HG03460 (cell line): ENCODE measurements at regions not wholly inside any gene's neighbourhood (a gene's known extent, or its start where the extent isn't known, plus 50 kb on each side); places are given as distances from the start of the nearest gene placed in this dataset.

Experiments used
- ATAC-seq: cut with Tn5 transposase; IDR thresholded peaks from one replicate; pipeline ENCODE4 v1.9.1; 2021; ENCODE audit not compliant: unreplicated experiment

- no peak for ATAC-seq
Observed at GRCh38 chr4:28709891-28710290, 1849.2 kb downstream of the STIM2 start.

GRCh38 chr4:28723371-28723770 lies 1862.7 kb downstream of the STIM2 start:
- no peak for ATAC-seq

GRCh38 chr4:28724239-28724638 lies 1863.6 kb downstream of the STIM2 start:
- no peak for ATAC-seq

- ATAC-seq = no peak
Observed at GRCh38 chr4:28730304-28730703, 1869.7 kb downstream of the STIM2 start.

- no peak for ATAC-seq
Observed at GRCh38 chr4:28744066-28744465, 1883.4 kb downstream of the STIM2 start.

GRCh38 chr4:28754376-28754775 lies 1893.7 kb downstream of the STIM2 start:
- no peak for ATAC-seq

GRCh38 chr4:28755081-28755480 lies 1894.4 kb downstream of the STIM2 start:
- ATAC-seq = no peak

GRCh38 chr4:28759064-28759463 lies 1898.4 kb downstream of the STIM2 start:
- no peak for ATAC-seq

- no peak for ATAC-seq
Observed at GRCh38 chr4:28760003-28760402, 1899.4 kb downstream of the STIM2 start.

GRCh38 chr4:28772066-28772465 lies 1911.4 kb downstream of the STIM2 start:
- ATAC-seq = no peak

- ATAC-seq = no peak
Observed at GRCh38 chr4:28772788-28773187, 1912.1 kb downstream of the STIM2 start.

- no peak for ATAC-seq
Observed at GRCh38 chr4:28774344-28774743, 1913.7 kb downstream of the STIM2 start.

- no peak for ATAC-seq
Observed at GRCh38 chr4:28776004-28776403, 1915.4 kb downstream of the STIM2 start.

- ATAC-seq = no peak
Observed at GRCh38 chr4:28784188-28784587, 1923.5 kb downstream of the STIM2 start.

- no peak for ATAC-seq
Observed at GRCh38 chr4:28787947-28788346, 1927.3 kb downstream of the STIM2 start.

- no peak for ATAC-seq
Observed at GRCh38 chr4:28788929-28789490, 1928.4 kb downstream of the STIM2 start.

GRCh38 chr4:28792917-28793597 lies 1927.1 kb upstream of the PCDH7 start:
- ATAC-seq = no peak

GRCh38 chr4:28799696-28800095 lies 1920.5 kb upstream of the PCDH7 start:
- no peak for ATAC-seq

- ATAC-seq = no peak
Observed at GRCh38 chr4:28811025-28811424, 1909.1 kb upstream of the PCDH7 start.

- no peak for ATAC-seq
Observed at GRCh38 chr4:28822163-28822562, 1898.0 kb upstream of the PCDH7 start.

GRCh38 chr4:28827866-28828265 lies 1892.3 kb upstream of the PCDH7 start:
- ATAC-seq = no peak

- ATAC-seq = no peak
Observed at GRCh38 chr4:28831867-28832266, 1888.3 kb upstream of the PCDH7 start.

GRCh38 chr4:28832444-28832843 lies 1887.7 kb upstream of the PCDH7 start:
- ATAC-seq = no peak
